Ovary (tissue), 7 donors: ENCODE measurements at regions not wholly inside any gene's neighbourhood (a gene's known extent, or its start where the extent isn't known, plus 50 kb on each side); places are given as distances from the start of the nearest gene placed in this dataset.

Source experiments
- DNase-seq, 5 donors: peaks; one replicate each; pipeline ENCODE4 v3.0.0-alpha.2; 2019 to 2020
- H3K27ac ChIP-seq, 2 donors: fragments of 200-600 bp; one replicate each; pipeline versions ENCODE4 v1.5.1 to v1.8.0; 2019 to 2022
- H3K27me3 ChIP-seq: fragments of 200-600 bp; one replicate; pipeline ENCODE4 v1.8.0; 2022
- H3K36me3 ChIP-seq: fragments of 200-600 bp; sonication (generic); one replicate; pipeline ENCODE4 v1.5.1; 2019
- H3K4me1 ChIP-seq: one replicate; pipeline ENCODE4 v1.8.1; 2013; ENCODE audit warnings: mild to moderate bottlenecking, moderate library complexity; ENCODE audit not compliant: insufficient read depth
- H3K4me3 ChIP-seq: fragments of 200-600 bp; sonication (generic); one replicate; pipeline ENCODE4 v1.5.1; 2017
- H3K9me3 ChIP-seq, 2 donors: fragments of 200-600 bp in 1 of 2; sonication (generic) in 1 of 2; one replicate each; pipeline versions ENCODE4 v1.5.1 to v1.8.1; 2013 to 2019; ENCODE audit warnings: mild to moderate bottlenecking in 1 of 2, moderate library complexity in 1 of 2
- CTCF ChIP-seq, 3 donors: fragments of 450-650 bp in 2 of 3; fragments of 200-600 bp in 1 of 3; IDR thresholded peaks; one replicate each; pipeline versions ENCODE4 v1.5.1 to v1.8.0; 2016 to 2022; ENCODE audit warnings: antibody characterized with exemption in 3 of 3, mild to moderate bottlenecking in 1 of 3
- EP300 ChIP-seq: sonication (generic); formaldehyde crosslinking; IDR thresholded peaks from one replicate; pipeline ENCODE4 v1.6.1; 2017; ENCODE audit warnings: antibody characterized with exemption
- POLR2A ChIP-seq: fragments of 450-650 bp; IDR thresholded peaks from one replicate; pipeline ENCODE4 v1.6.1; 2017; ENCODE audit warnings: antibody characterized with exemption, mild to moderate bottlenecking, moderate library complexity
- WGBS, 3 donors: extraction: QIAGEN DNeasy Blood & Tissue Kit in 1 of 3; methylation state at CpG; one replicate each; pipeline versions ENCODE4 v1.1.5 to v1.1.7; 2013 to 2017; 5-methylcytosine and 5-hydroxymethylcytosine counted together
- intact Hi-C, 4 donors: fragments of 100-400 bp; cut with DNase I; formaldehyde crosslinking; loops; one replicate each; pipeline versions ENCODE4 v1.11.0 to v1.15.1; 2022 to 2023
- donor health status: DM: no; HTN: no; CAD: no; lungs with moderate emphysema.
- donor health status: DM: no; HTN: no; CAD: no.
- donor health status: Bipolar disorder and iron deficiency.
- donor health status: DM: no; HTN: no; CAD: no.
- donor health status: DM: yes; HTN: yes; CAD: no.

- no peak for DNase-seq
- Histone ChIP-seq H3K27ac (no peak overlapping the region), H3K4me3 (no peak overlapping the region), H3K27me3 (no peaks in the 10 kb centered on the region), H3K9me3 (no peaks in the 10 kb centered on the region), H3K4me1 (no peaks in the 10 kb centered on the region), H3K36me3 (no peaks in the 10 kb centered on the region)
- 85 to 89% (median 86%) methylated on average over 15 of the region's 15 CpGs for WGBS, 3 donors
- no peak for TF ChIP-seq POLR2A
- TF ChIP-seq EP300: no peak
- no peak for TF ChIP-seq CTCF (IDR thresholded peaks at IDR 0.05)
- intact Hi-C loops: no loop called here
Observed at GRCh38 chr14:104470588-104470987, 109.0 kb upstream of the C14orf180 start.

GRCh38 chr14:104471114-104471513 lies 108.5 kb upstream of the C14orf180 start:
- H3K27ac ChIP-seq: no peak overlapping the region
- DNase-seq: no peak
- H3K4me1 ChIP-seq: no peaks in the 10 kb centered on the region
- 80 to 95% (median 84%) methylated on average over 8 of the region's 8 CpGs for WGBS, 3 donors
- no peaks in the 10 kb centered on the region for H3K27me3 ChIP-seq
- intact Hi-C loops: no loop called here
- no peak overlapping the region for H3K4me3 ChIP-seq
- H3K9me3 ChIP-seq: no peaks in the 10 kb centered on the region
- no peaks in the 10 kb centered on the region for H3K36me3 ChIP-seq
- TF ChIP-seq EP300 (no peak), CTCF (IDR thresholded peaks at IDR 0.05) (no peak)

- Histone ChIP-seq H3K4me3 (no peak overlapping the region), H3K9me3 (no peaks in the 10 kb centered on the region), H3K4me1 (no peaks in the 10 kb centered on the region), H3K27ac (no peak overlapping the region), H3K27me3 (no peaks in the 10 kb centered on the region), H3K36me3 (no peaks in the 10 kb centered on the region)
- DNase-seq: no peak
- no peak for TF ChIP-seq CTCF (IDR thresholded peaks at IDR 0.05)
- no peak for TF ChIP-seq EP300
- TF ChIP-seq POLR2A: no peak
- WGBS, 3 donors: 76 to 86% (median 80%) methylated on average over 1 of the region's 1 CpG
- intact Hi-C loops: no loop called here
Observed at GRCh38 chr14:104472073-104472472, 107.5 kb upstream of the C14orf180 start.

GRCh38 chr14:104472536-104473243 lies 106.9 kb upstream of the C14orf180 start:
- 82 to 85% (median 85%) methylated on average over 29 of the region's 29 CpGs for WGBS, 3 donors
- H3K27me3 ChIP-seq: no peaks in the 10 kb centered on the region
- no peak for TF ChIP-seq CTCF (IDR thresholded peaks at IDR 0.05)
- TF ChIP-seq EP300: no peak
- no peak for TF ChIP-seq POLR2A

More at GRCh38 chr14:104472536-104473243, 106.9 kb upstream of the C14orf180 start:
- Histone ChIP-seq H3K4me3 (no peak overlapping the region), H3K27ac (no peak overlapping the region), H3K9me3 (no peaks in the 10 kb centered on the region), H3K36me3 (no peaks in the 10 kb centered on the region), H3K4me1 (no peaks in the 10 kb centered on the region)
- DNase-seq: no peak
- intact Hi-C loops: no loop called here
